H9 (cell line): ENCODE measurements at regions not wholly inside any gene's neighbourhood (a gene's known extent, or its start where the extent isn't known, plus 50 kb on each side); places are given as distances from the start of the nearest gene placed in this dataset.

Experiments
- DNase-seq: peaks from one replicate; pipeline ENCODE4 v3.0.0-alpha.2; 2017
- H2AFZ ChIP-seq: one replicate; pipeline ENCODE4 v1.6.1; 2013; ENCODE audit warnings: mild to moderate bottlenecking, low read length, control low read depth, moderate library complexity
- H2AK5ac ChIP-seq: 2 replicates; pipeline ENCODE4 v1.6.1; 2013; ENCODE audit warnings: low read length, control low read depth, mixed read lengths; ENCODE audit not compliant: insufficient read length
- H2BK120ac ChIP-seq: one replicate; pipeline ENCODE4 v1.6.1; 2013; ENCODE audit warnings: low read depth, mild to moderate bottlenecking, low read length, control low read depth, inconsistent platforms; ENCODE audit not compliant: poor library complexity, severe bottlenecking
- H2BK12ac ChIP-seq: 2 replicates; pipeline ENCODE4 v1.6.1; 2013; ENCODE audit warnings: low read length, control low read depth, mixed read lengths, low read depth; ENCODE audit not compliant: insufficient read length
- H2BK15ac ChIP-seq: 2 replicates; pipeline ENCODE4 v1.6.1; 2013; ENCODE audit warnings: low read depth, low read length, control low read depth
- H2BK20ac ChIP-seq: one replicate; pipeline ENCODE4 v1.6.1; 2013; ENCODE audit warnings: low read depth, mild to moderate bottlenecking, low read length, control low read depth, inconsistent platforms; ENCODE audit not compliant: poor library complexity, severe bottlenecking
- H2BK5ac ChIP-seq: 2 replicates; pipeline ENCODE4 v1.6.1; 2013; ENCODE audit warnings: low read length, control low read depth, mixed read lengths; ENCODE audit not compliant: insufficient read length
- H3K14ac ChIP-seq: 2 replicates; pipeline ENCODE4 v1.6.1; 2013; ENCODE audit warnings: low read length, control low read depth; ENCODE audit not compliant: insufficient read depth
- H3K18ac ChIP-seq: 2 replicates; pipeline ENCODE4 v1.6.1; 2013; ENCODE audit warnings: low read depth, mild to moderate bottlenecking, mixed read lengths, low read length, control low read depth; ENCODE audit not compliant: insufficient read length
- H3K23ac ChIP-seq: 2 replicates; pipeline ENCODE4 v1.6.1; 2013; ENCODE audit warnings: low read length, control low read depth, mixed read lengths, low read depth; ENCODE audit not compliant: insufficient read length
- H3K23me2 ChIP-seq: 2 replicates; pipeline ENCODE4 v1.6.1; 2013; ENCODE audit warnings: low read depth, mild to moderate bottlenecking, mixed read lengths, low read length, control low read depth; ENCODE audit not compliant: insufficient read length, poor library complexity, severe bottlenecking
- H3K27ac ChIP-seq: 2 replicates; pipeline ENCODE4 v1.5.1; 2013; ENCODE audit warnings: low read length, control low read depth, mixed read lengths, low read depth; ENCODE audit not compliant: insufficient read length
- H3K27me3 ChIP-seq: 2 replicates; pipeline ENCODE4 v1.6.1; 2013; ENCODE audit warnings: low read length, control low read depth, inconsistent platforms; ENCODE audit not compliant: insufficient read depth
- H3K4ac ChIP-seq: 2 replicates; pipeline ENCODE4 v1.6.1; 2013; ENCODE audit warnings: low read depth, mild to moderate bottlenecking, control low read depth, inconsistent platforms, low read length, moderate library complexity
- H3K4me1 ChIP-seq: 2 replicates; pipeline ENCODE4 v1.6.1; 2013; ENCODE audit warnings: low read length, control low read depth, inconsistent platforms; ENCODE audit not compliant: insufficient read depth
- H3K4me2 ChIP-seq: 2 replicates; pipeline ENCODE4 v1.6.1; 2013; ENCODE audit warnings: low read length, control low read depth, mixed read lengths; ENCODE audit not compliant: insufficient read length, insufficient read depth
- H3K56ac ChIP-seq: 2 replicates; pipeline ENCODE4 v1.6.1; 2013; ENCODE audit warnings: low read depth, mild to moderate bottlenecking, mixed read lengths, low read length, control low read depth; ENCODE audit not compliant: insufficient read length
- H3K79me1 ChIP-seq: 2 replicates; pipeline ENCODE4 v1.6.1; 2013; ENCODE audit warnings: low read depth, mild to moderate bottlenecking, moderate library complexity, low read length, control low read depth, inconsistent platforms; ENCODE audit not compliant: insufficient read depth, poor library complexity, severe bottlenecking
- H3K79me2 ChIP-seq: 2 replicates; pipeline ENCODE4 v1.6.1; 2013; ENCODE audit warnings: low read length, control low read depth, inconsistent platforms; ENCODE audit not compliant: insufficient read depth
- H3K9ac ChIP-seq: 2 replicates; pipeline ENCODE4 v1.6.1; 2013; ENCODE audit warnings: low read length, control low read depth, mixed read lengths; ENCODE audit not compliant: insufficient read length; ENCODE audit errors: extremely low read depth
- H3K9me3 ChIP-seq: one replicate; pipeline ENCODE4 v1.6.1; 2013; ENCODE audit warnings: low read depth, low read length, inconsistent platforms; ENCODE audit not compliant: control insufficient read depth
- H3T11ph ChIP-seq: one replicate; pipeline ENCODE4 v1.6.1; 2013; ENCODE audit warnings: mild to moderate bottlenecking, low read length, control low read depth, inconsistent platforms
- H4K20me1 ChIP-seq: one replicate; pipeline ENCODE4 v1.6.1; 2013; ENCODE audit not compliant: control insufficient read depth, insufficient read length, insufficient read depth
- H4K5ac ChIP-seq: 2 replicates; pipeline ENCODE4 v1.6.1; 2013; ENCODE audit warnings: low read depth, mild to moderate bottlenecking, mixed read lengths, low read length, control low read depth; ENCODE audit not compliant: insufficient read length
- H4K8ac ChIP-seq: replicated peaks from 2 replicates; pipeline ENCODE4 v1.6.1; 2013; ENCODE audit warnings: low read length, control low read depth, mixed read lengths, low read depth; ENCODE audit not compliant: insufficient read length
- H4K91ac ChIP-seq: 2 replicates; pipeline ENCODE4 v1.6.1; 2013; ENCODE audit warnings: low read depth, mild to moderate bottlenecking, moderate library complexity, mixed read lengths, low read length, control low read depth; ENCODE audit not compliant: insufficient read length
- H3K27ac Mint-ChIP-seq, 3 experiments: 2 replicates in 2 of 3; 3 replicates in 1 of 3; pipeline ENCODE4 v1.8.0; 2020 to 2021; ENCODE audit warnings: mixed read lengths in 3 of 3, mild to moderate bottlenecking in 1 of 3, moderate library complexity in 1 of 3
- H3K27me3 Mint-ChIP-seq: 2 replicates; pipeline ENCODE4 v1.8.0; 2021; ENCODE audit warnings: low read depth, mild to moderate bottlenecking, moderate library complexity, mixed read lengths
- H3K36me3 Mint-ChIP-seq, 3 experiments: 2 replicates in 2 of 3; 3 replicates in 1 of 3; pipeline ENCODE4 v1.8.0; 2020 to 2021; ENCODE audit warnings: low read depth in 3 of 3, mixed read lengths in 3 of 3; ENCODE audit not compliant: insufficient read depth in 1 of 3
- H3K4me1 Mint-ChIP-seq, 2 experiments: 2 replicates each; pipeline ENCODE4 v1.8.0; 2020; ENCODE audit warnings: mixed read lengths in 2 of 2
- H3K4me3 Mint-ChIP-seq, 2 experiments: 2 replicates in 1 of 2; 3 replicates in 1 of 2; pipeline ENCODE4 v1.8.0; 2020 to 2021; ENCODE audit warnings: mild to moderate bottlenecking in 2 of 2, mixed read lengths in 2 of 2, moderate library complexity in 1 of 2
- H3K9me3 Mint-ChIP-seq, 2 experiments: 2 replicates in 1 of 2; 3 replicates in 1 of 2; pipeline ENCODE4 v1.8.0; 2020; ENCODE audit warnings: mild to moderate bottlenecking in 2 of 2, mixed read lengths in 2 of 2, moderate library complexity in 1 of 2
- CTCF ChIP-seq: fragments of 200-600 bp; sonication (generic); conservative IDR thresholded peaks from 3 replicates; pipeline ENCODE4 v1.8.0; 2021; ENCODE audit warnings: antibody characterized with exemption, mild to moderate bottlenecking
- WGBS: extraction: QIAGEN DNeasy Blood & Tissue Kit; methylation state at CpG from one replicate; pipeline ENCODE4 v1.1.7; 2013; ENCODE audit warnings: missing lambda C conversion rate, low lambda C conversion rate, mixed read lengths; ENCODE audit not compliant: insufficient read length; ENCODE audit errors: extremely low coverage; 5-methylcytosine and 5-hydroxymethylcytosine counted together

DNA sequence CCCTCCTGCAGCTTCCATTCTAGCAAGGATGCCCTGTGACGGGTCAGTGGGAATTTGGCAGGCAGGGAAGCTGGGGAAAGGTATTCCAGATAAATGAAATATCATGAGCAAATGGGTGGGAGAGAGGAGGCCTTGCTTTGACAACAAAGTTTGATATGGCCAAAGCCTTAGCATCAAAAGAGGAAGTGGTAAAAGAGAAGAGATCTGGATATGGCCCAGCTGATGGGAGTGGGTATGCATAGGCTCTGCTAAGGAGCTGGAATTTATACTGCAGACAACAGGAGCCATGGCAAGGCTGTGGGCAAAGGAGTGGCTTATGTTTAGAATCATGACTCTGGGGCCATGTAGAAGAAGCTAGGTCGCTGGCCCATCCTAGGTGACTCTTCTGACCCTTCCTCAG is 89.2 kb downstream of the PJA1 start:
- no peak overlapping the region for H2AK5ac ChIP-seq
- no peak overlapping the region for H3K4me2 ChIP-seq
- Mint-ChIP-seq H3K36me3 (peaks cover 0 to 1% (median 0%) of the 10 kb centered on the region in 3 experiments; a peak in 1 of 7 replicates), H3K4me3 (no peak overlapping the region; a peak in 1 of 5 replicates), H3K9me3 (peaks cover 62 to 70% of the 10 kb centered on the region in 2 experiments), H3K4me1 (peaks cover 10 to 20% of the 10 kb centered on the region in 2 experiments), H3K27ac (no peak overlapping the region), H3K27me3 (peaks cover 26% of the 10 kb centered on the region)
- H3K23ac ChIP-seq = no peak overlapping the region
- H3K27ac ChIP-seq = no peak overlapping the region
- no peak overlapping the region for H2AFZ ChIP-seq
- no peak overlapping the region for H3K4ac ChIP-seq
- H4K5ac ChIP-seq = no peak overlapping the region
- H3K14ac ChIP-seq = no peak overlapping the region
- no peaks in the 10 kb centered on the region for H3K79me1 ChIP-seq
- no peaks in the 10 kb centered on the region for H3K23me2 ChIP-seq
- H2BK5ac ChIP-seq = no peak overlapping the region
- no peaks in the 10 kb centered on the region for H3K9me3 ChIP-seq
- H2BK120ac ChIP-seq = no peak overlapping the region
- H4K91ac ChIP-seq = no peak overlapping the region
- no peak overlapping the region for H3K9ac ChIP-seq
- H2BK12ac ChIP-seq = no peak overlapping the region
- no CpG with 5 or more reads among the region's 2 CpGs for WGBS
- no peak for TF ChIP-seq CTCF
- no peak overlapping the region for H3K18ac ChIP-seq
- H3T11ph ChIP-seq = no peak overlapping the region
- no peak overlapping the region for H3K56ac ChIP-seq
- H3K79me2 ChIP-seq = no peaks in the 10 kb centered on the region
- H2BK15ac ChIP-seq = no peak overlapping the region
- no peak overlapping the region for H2BK20ac ChIP-seq
- H4K20me1 ChIP-seq = no peaks in the 10 kb centered on the region
- no peak overlapping the region for H4K8ac ChIP-seq
- no peak for DNase-seq
- H3K27me3 ChIP-seq = no peaks in the 10 kb centered on the region
- no peaks in the 10 kb centered on the region for H3K4me1 ChIP-seq
